ENCODE measurements at regions not wholly inside any gene's neighbourhood (a gene's known extent, or its start where the extent isn't known, plus 50 kb on each side); places are given as distances from the start of the nearest gene placed in this dataset.
"Not testable (repeated sequence)": the region's sequence is repeated elsewhere in the genome, so short reads cannot be mapped to it uniquely, and the experiment has no call there.

- DNase-seq (ENCODE audit: low read depth) = no peak
Measured at GRCh38 chr6:6414931-6415330, 94.5 kb upstream of the F13A1 start.

- DNase-seq (ENCODE audit: low read depth) = no peak
Measured at GRCh38 chr6:6417475-6417874, 97.0 kb upstream of the F13A1 start.

DNA sequence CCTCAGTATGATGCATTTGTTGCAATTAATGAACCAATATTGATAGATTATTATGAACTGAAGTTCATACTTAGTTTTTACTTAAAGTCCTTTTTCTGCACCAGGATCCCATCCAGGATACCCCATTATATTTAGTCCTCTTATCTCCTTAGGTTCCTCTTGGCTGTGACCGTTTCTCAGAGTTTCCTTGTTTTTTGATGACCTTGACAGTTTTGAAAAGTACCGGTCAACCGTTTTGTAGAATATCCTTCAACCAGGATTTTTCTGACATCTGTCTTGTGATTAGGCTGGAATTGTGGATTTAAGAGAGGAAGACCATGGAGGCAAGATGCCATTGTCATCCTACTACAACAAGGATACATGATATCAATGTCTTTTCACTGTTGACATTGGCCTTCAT, 98.0 kb upstream of the F13A1 start:
- DNase-seq (ENCODE audit: low read depth) = no peak

GRCh38 chr6:6420107-6420506, 99.6 kb upstream of the F13A1 start:
- DNase-seq (ENCODE audit: low read depth) = no peak

DNA sequence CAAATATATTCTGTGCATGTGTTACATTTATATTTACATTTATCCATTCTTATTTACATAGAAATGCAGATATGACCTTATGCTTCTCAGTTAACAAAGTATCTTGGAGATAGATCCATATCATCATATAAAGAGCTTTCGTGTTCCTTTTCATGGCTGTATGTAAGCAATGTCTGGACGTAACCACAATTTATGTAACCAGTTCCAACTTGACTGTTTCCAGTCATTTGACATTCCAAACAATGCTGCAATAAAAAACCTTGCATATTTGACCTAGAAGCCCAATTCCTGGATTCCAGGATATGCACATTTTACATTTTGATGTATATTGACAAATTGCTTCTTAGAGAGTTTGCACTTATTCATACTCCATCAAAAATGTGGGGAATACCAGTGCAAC, 113.7 kb upstream of the F13A1 start:
- DNase-seq (ENCODE audit: low read depth) = no peak

- no peak for DNase-seq (ENCODE audit: low read depth)
Measured at GRCh38 chr6:6434723-6435122, 114.3 kb upstream of the F13A1 start.

DNA sequence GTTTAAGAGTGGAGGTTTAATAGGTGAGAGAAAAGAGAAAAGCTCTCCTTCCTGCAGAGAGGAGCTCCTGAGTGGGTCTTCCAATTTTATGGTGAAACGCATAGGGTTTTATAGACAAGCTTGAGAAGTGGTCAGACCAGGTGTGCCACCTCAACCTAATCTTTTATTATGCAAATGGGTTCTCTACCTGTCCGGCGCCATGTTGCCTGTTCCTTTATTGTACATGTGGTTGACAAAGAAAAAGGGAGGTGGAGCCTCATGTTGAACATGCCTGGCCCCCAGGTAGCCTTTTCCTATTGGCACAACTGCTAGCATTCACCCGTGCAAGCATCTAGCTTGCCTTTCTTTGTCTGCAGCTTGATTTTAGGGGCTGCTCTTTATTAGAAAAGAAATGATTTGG, 115.9 kb upstream of the F13A1 start:
- DNase-seq (ENCODE audit: low read depth) = no peak

- no peak for DNase-seq (ENCODE audit: low read depth)
Measured at GRCh38 chr6:6436946-6437345, 116.5 kb upstream of the F13A1 start.

GRCh38 chr6:6438286-6438685, 117.8 kb upstream of the F13A1 start:
- no peak for DNase-seq (ENCODE audit: low read depth)

DNA sequence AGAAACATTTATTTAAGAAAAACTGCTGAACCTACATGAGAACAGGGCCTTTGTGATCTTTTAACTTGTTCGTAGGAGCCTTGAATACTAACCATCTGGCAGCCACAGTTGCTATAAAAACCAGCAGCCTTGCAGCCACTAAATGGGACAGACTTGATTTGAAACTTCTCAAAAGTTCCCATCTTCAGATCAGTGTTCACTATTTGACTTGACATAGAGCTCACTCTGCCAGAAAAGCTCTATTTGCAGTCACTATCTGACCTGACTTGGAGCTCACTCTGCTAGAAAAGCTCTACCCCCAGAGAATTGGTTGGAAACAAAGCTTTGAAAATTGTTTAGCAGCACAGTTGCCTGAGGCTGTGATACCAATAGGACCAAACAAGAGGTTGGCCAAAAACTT, 119.3 kb upstream of the F13A1 start:
- no peak for DNase-seq (ENCODE audit: low read depth)

GRCh38 chr6:6452002-6452401, 131.5 kb upstream of the F13A1 start:
- DNase-seq (ENCODE audit: low read depth) = no peak

DNA sequence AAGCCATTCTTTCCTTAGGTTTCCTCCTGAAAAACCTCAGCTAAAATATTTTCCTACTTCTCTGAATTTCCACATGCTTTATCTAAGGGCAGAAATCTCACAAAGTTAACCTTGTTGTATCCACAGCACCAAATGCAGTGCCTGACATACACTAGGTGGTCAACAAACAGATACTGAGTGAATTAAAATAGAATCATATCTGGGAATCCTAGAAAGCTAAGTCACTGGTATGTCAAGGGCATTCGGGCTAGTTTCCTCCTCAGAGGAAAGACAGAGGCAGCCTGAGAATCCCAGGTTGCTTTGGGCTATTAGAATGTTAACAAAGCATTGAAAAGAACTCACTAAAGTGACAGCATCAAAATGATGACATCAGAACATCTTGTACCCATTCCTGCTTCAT, 132.7 kb upstream of the F13A1 start:
- no peak for DNase-seq (ENCODE audit: low read depth)

GRCh38 chr6:6455272-6455671, 133.2 kb upstream of the LY86 start:
- no peak for DNase-seq (ENCODE audit: low read depth)

DNA sequence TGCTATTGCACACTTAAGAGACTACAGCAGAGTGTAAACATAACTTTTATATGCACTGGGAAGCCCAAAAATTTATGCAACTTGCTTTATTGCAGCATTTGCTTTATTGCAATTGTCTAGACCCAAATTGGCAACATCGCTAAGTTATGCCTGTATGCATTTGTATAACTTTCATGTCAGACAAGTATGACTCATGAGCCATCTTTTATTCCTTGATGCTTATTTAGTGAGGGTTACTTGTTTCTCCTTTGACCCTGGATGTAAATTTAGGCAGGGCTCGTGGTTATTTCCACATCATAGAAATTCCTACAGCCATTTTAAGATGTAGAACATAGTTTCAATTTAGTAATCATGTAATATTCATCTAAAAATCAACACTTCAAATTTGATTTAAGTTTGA, 130.3 kb upstream of the LY86 start:
- DNase-seq (ENCODE audit: low read depth) = no peak

DNA sequence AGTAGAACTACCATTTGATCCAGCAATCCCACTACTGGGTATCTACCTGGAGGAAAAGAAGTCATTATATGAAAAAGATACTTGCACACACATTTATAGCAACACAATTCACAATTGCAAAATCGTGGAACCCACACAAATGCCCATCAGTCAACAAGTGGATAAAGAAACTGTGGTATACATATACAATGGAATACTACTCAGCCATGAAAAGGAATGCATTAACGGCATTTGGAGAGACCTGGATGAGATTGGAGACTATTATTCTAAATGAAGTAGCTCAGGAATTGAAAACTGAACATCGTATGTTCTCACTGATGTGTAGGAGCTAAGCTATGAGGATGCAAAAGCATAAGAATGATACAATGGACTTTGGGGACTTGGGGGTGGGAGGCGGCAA, 128.6 kb upstream of the LY86 start:
- DNase-seq (ENCODE audit: low read depth) = not testable (repeated sequence)

DNA sequence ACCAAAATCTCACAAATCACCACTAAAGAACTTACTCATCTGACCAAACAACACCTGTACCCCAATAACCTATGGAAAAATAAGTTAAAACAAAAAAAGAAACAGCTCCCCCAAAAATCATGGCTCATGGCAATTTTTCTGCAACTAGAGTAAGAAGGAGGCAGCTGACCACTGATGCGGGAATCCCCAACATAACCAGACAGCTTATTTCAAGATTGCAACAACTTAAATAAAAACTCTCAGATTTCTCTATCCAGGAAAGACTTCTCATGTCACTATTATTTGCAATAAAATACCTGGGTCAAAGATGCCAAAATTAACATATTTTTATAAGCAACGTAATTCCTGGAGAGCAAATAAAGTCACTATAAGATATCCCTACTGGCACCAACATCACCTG, 128.1 kb upstream of the LY86 start:
- DNase-seq (ENCODE audit: low read depth) = no peak

- no peak for DNase-seq (ENCODE audit: low read depth)
Measured at GRCh38 chr6:6461138-6461537, 127.4 kb upstream of the LY86 start.

GRCh38 chr6:6466967-6467761, 121.4 kb upstream of the LY86 start:
- DNase-seq (ENCODE audit: low read depth) = peak; percentile 1

- DNase-seq (ENCODE audit: low read depth) = no peak
Measured at GRCh38 chr6:6469074-6469473, 119.4 kb upstream of the LY86 start.

GRCh38 chr6:6470123-6470522, 118.4 kb upstream of the LY86 start:
- no peak for DNase-seq (ENCODE audit: low read depth)

DNA sequence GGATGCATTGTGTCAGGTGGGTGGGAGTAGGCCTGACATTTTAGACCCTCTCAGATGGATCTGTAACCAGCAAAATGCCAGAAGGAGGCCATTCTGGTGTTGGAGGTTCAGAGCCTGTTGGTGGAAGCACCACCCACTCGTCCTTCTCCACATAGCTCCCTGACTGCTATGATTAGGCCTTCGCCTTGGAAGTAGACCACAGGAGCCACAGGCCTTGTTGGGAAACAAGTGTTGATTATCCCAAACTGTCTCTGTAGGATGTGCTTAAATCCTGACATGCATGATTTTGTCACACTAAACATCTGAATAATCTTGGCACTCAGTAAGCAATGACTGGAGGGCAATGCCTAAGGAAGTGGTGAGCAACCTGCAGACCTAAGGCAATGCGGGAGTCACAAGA, 117.2 kb upstream of the LY86 start:
- no peak for DNase-seq (ENCODE audit: low read depth)

DNA sequence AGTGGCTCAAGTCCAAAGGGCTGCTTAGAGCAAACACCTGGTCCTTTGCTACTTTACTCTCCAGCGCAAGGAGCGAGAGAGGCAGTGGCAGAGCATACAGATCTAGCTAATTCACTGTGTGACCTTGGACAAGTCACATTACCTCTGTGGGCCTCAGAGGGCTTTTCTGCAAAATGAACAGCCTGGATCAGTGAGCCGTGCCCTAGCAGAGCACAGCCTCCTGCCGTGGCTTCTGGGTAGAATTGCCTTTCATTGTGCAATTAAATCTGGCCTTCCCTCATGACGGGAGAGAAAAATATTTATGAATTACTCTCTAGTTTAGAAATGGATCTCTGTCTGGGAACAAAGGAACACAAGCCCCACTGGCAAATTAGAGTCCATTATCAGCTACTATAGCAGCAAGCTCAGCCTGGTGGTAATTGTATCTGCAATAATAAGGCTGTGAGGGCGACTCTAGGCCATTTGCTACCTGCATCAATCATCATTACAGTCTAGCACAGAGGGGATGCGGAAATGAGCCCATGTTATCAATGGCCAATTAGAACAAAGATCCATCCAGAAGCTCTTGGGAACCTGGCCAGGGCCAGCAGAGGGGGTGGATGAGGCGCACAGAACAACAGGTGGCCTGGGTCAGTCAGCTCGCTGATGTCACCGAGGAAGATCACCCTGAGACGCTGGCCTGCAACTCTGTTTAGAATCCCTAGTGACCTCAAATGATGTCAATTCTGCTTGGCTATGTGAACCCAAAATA, 114.2 kb upstream of the LY86 start:
- DNase-seq (ENCODE audit: low read depth) = no peak

DNA sequence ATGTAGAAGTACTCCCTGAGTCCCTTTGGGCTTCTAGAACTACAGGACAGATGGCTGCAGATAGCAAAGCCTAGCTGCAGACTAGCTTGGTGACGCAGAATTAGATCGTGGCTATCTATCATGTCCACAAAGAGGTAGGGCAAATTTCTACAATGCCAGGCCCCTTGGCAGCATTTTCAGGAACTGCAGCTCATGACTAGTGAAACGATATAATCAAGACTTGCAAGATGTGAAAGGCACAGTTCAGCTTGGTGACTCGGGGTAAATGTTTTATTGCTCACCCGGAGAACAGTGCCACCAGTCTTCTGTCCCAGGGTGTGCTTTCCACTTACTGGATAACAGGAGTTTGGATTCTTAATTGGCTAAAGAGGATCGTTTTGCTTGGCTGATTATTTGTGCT, 108.7 kb upstream of the LY86 start:
- DNase-seq (ENCODE audit: low read depth) = no peak

GRCh38 chr6:6482256-6482655, 106.3 kb upstream of the LY86 start:
- DNase-seq (ENCODE audit: low read depth) = no peak

Data from iris pigment epithelial cell (primary cell).